HCT116 (cell line): ENCODE measurements at regions not wholly inside any gene's neighbourhood (a gene's known extent, or its start where the extent isn't known, plus 50 kb on each side); places are given as distances from the start of the nearest gene placed in this dataset.

ENCODE experiments used
- CTCF ChIP-seq, 3 experiments: fragments of 200-600 bp in 1 of 3; sonication (generic) in 1 of 3; IDR thresholded peaks in 2 of 3; conservative IDR thresholded peaks in 1 of 3; 2 replicates each; pipeline ENCODE4 v1.5.1; 2012 to 2017; ENCODE audit warnings: low read depth in 2 of 3, low read length in 2 of 3, antibody characterized with exemption in 1 of 3, borderline replicate concordance in 1 of 3, control low read depth in 1 of 3, mild to moderate bottlenecking in 1 of 3, mixed read lengths in 1 of 3, mixed run types in 1 of 3, moderate library complexity in 1 of 3; ENCODE audit not compliant: insufficient read depth in 1 of 3
- POLR2A ChIP-seq: IDR thresholded peaks from 2 replicates; pipeline ENCODE4 v1.7.0; 2011; ENCODE audit warnings: borderline replicate concordance; ENCODE audit not compliant: insufficient read depth, insufficient read length; ENCODE audit errors: extremely low read depth
- RAD21 ChIP-seq: IDR thresholded peaks from 2 replicates; pipeline ENCODE4 v1.6.1; 2012; ENCODE audit warnings: low read depth, mild to moderate bottlenecking

DNA sequence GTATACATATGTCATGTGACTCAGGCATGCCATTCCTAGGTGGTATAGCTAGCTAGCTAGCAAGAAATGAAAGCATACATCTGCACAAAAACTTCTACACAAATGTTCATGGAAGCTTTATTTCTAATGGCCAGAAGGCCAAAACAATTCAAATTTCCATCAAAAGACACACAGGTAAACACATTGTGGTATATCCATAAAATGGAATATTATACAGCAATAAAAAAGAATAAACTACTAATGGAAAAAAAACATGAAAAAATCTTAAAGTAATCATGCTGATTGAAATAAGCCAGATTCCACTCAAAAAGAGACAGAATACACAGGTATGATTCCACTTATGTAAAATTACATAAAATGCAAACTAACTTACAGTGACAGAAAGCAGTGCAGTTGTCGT lies 154.3 kb downstream of the MACC1 start:
- no peak for TF ChIP-seq POLR2A
- no peak for TF ChIP-seq RAD21
- TF ChIP-seq CTCF (IDR thresholded peaks at IDR 0.05 in 2 of 3, conservative IDR thresholded peaks at IDR 0.05 in 1 of 3; ENCODE audit: borderline replicate concordance in 1 of 3, insufficient read depth in 1 of 3, low read depth in 2 of 3, low read length in 2 of 3): no peak
